ENCODE measurements at regions not wholly inside any gene's neighbourhood (a gene's known extent, or its start where the extent isn't known, plus 50 kb on each side); places are given as distances from the start of the nearest gene placed in this dataset.
A peak's percentile ranks its signal among the peaks of the same experiment; 100 is the strongest.

DNA sequence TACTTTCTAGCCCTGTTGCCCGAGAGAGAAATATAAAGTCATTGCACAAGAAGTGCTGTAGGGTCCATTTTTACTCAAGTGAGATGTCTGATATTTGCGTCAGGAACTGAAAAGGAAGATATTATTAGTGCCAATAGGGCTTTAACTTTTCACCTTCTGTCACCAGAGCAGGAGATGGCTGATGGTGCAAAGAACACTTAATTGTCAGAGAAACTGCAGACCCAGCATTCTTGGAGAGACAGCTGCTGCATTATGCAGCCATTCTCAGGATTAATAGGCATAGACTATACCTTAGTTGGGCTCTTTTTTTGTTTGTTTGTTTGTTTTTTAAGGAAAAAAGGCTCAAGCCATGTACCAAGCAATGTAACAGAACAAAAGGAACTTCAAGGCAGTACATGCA, 179.4 kb downstream of the RPS12 start:
- POLR2A ChIA-PET: no interaction called here
- no peak overlapping the region for H3K27ac Mint-ChIP-seq (ENCODE audit: low read depth, unreplicated experiment)
- H3K36me3 Mint-ChIP-seq (ENCODE audit: insufficient read depth, unreplicated experiment): no peaks in the 10 kb centered on the region
- H3K27me3 Mint-ChIP-seq (ENCODE audit: insufficient read depth, unreplicated experiment): peaks cover 100% of the 10 kb centered on the region
- H3K4me1 Mint-ChIP-seq (ENCODE audit: insufficient read depth, unreplicated experiment): no peaks in the 10 kb centered on the region
- no peak overlapping the region for H3K4me3 Mint-ChIP-seq (ENCODE audit: unreplicated experiment)
- TF ChIP-seq, protein P1, sequence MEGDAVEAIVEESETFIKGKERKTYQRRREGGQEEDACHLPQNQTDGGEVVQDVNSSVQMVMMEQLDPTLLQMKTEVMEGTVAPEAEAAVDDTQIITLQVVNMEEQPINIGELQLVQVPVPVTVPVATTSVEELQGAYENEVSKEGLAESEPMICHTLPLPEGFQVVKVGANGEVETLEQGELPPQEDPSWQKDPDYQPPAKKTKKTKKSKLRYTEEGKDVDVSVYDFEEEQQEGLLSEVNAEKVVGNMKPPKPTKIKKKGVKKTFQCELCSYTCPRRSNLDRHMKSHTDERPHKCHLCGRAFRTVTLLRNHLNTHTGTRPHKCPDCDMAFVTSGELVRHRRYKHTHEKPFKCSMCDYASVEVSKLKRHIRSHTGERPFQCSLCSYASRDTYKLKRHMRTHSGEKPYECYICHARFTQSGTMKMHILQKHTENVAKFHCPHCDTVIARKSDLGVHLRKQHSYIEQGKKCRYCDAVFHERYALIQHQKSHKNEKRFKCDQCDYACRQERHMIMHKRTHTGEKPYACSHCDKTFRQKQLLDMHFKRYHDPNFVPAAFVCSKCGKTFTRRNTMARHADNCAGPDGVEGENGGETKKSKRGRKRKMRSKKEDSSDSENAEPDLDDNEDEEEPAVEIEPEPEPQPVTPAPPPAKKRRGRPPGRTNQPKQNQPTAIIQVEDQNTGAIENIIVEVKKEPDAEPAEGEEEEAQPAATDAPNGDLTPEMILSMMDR (IDR thresholded peaks at IDR 0.05; ENCODE audit: unreplicated experiment): no peak
- no TSS peak for BruUV-seq (replicated peaks)
- DNase-seq (ENCODE audit: unreplicated experiment): no peak
- H3K9me3 Mint-ChIP-seq (ENCODE audit: unreplicated experiment): no peaks in the 10 kb centered on the region
- intact Hi-C loops (cut with micrococcal nuclease): loop anchor here (10.0 kb wide), 1 partner anchor 311 kb away; no protein-coding TSS in a partner anchor
- CTCF ChIA-PET: interaction anchor here (0.5 kb wide), 1 partner anchor 308 kb away, joined by 4 read pairs; no protein-coding TSS in a partner anchor

DNA sequence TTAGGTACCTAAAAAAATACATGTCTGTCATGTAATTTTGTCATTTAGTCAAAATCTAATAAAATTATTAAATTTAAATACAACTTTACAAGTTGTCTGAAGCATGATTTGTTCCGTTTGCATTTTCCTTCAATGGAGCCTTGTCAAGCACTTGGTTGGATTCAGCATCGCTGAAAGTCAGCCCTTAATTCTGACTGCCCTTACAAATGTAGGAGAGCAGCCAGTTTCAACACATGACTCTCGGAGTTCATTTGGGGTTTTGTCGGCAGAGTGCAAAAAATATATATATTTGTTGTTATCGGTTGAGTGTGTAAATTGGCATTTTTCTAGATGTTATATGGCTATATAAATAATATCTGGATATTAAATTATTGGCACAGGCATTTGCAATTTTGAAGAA, 180.6 kb downstream of the RPS12 start:
- Mint-ChIP-seq H3K9me3 (ENCODE audit: unreplicated experiment) (no peaks in the 10 kb centered on the region), H3K27ac (ENCODE audit: low read depth, unreplicated experiment) (no peak overlapping the region), H3K4me1 (ENCODE audit: insufficient read depth, unreplicated experiment) (no peaks in the 10 kb centered on the region), H3K36me3 (ENCODE audit: insufficient read depth, unreplicated experiment) (no peaks in the 10 kb centered on the region), H3K4me3 (ENCODE audit: unreplicated experiment) (no peak overlapping the region), H3K27me3 (ENCODE audit: insufficient read depth, unreplicated experiment) (peaks cover 100% of the 10 kb centered on the region)
- TF ChIP-seq, protein P1 (IDR thresholded peaks at IDR 0.05; ENCODE audit: unreplicated experiment): no peak
- no TSS peak for BruUV-seq (replicated peaks)
- CTCF ChIA-PET: no interaction called here
- DNase-seq (ENCODE audit: unreplicated experiment): no peak
- intact Hi-C loops (cut with micrococcal nuclease): loop anchor here (10.0 kb wide), 1 partner anchor 310 kb away; no protein-coding TSS in a partner anchor
- POLR2A ChIA-PET: no interaction called here

DNA sequence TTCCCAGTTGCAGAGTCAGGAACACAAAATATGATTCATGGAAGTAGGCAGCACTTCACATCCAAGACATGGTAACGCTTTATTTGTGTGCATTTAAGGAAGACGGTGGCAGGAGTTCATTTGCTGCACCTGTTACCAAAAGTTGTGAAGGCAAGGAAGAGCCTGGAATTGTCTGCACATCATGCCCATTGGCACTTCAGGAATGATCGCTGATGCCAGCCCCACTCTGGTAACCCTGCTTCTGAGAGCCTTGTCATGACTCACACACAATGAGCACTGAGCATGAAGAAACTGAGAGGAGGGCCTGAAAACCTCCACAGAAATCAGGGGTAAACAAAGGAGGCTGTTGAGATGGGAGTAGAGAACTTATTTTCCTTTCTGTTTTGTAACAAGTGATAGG, 181.1 kb downstream of the RPS12 start:
- peak; percentile 11 for DNase-seq (ENCODE audit: unreplicated experiment)
- intact Hi-C loops (cut with micrococcal nuclease): loop anchor here (10.0 kb wide), 1 partner anchor 309 kb away; no protein-coding TSS in a partner anchor
- no peak overlapping the region for H3K27ac Mint-ChIP-seq (ENCODE audit: low read depth, unreplicated experiment)
- no peaks in the 10 kb centered on the region for H3K4me1 Mint-ChIP-seq (ENCODE audit: insufficient read depth, unreplicated experiment)
- TF ChIP-seq, protein P1 (IDR thresholded peaks at IDR 0.05; ENCODE audit: unreplicated experiment): no peak
- H3K4me3 Mint-ChIP-seq (ENCODE audit: unreplicated experiment): no peak overlapping the region
- ChIA-PET POLR2A (no interaction called here), CTCF (interaction anchor here (0.7 kb wide), 1 partner anchor 165 kb away, joined by 3 read pairs; no protein-coding TSS in a partner anchor)
- H3K36me3 Mint-ChIP-seq (ENCODE audit: insufficient read depth, unreplicated experiment): no peaks in the 10 kb centered on the region
- no peaks in the 10 kb centered on the region for H3K9me3 Mint-ChIP-seq (ENCODE audit: unreplicated experiment)
- BruUV-seq (replicated peaks): no TSS peak
- H3K27me3 Mint-ChIP-seq (ENCODE audit: insufficient read depth, unreplicated experiment): peaks cover 100% of the 10 kb centered on the region

DNA sequence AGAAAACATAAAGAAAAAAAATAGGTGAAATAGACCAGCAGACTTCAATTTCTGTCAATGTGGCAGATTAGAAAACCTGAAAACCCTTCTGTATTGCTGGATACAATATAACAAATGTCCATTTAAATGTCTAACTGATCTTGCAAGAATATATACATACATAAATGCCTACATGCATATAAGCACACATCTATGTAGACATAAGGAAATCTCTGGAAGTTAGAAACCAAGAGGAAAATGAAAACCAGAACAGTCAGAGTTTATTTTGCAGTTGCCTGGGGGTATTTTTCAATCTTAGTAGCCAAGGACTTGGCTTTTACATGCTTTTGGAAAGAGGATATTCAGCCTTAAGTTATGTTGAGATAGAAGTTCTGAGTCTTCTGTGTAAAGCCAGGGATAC, 184.0 kb downstream of the RPS12 start:
- DNase-seq (ENCODE audit: unreplicated experiment): no peak
- POLR2A ChIA-PET: no interaction called here
- Mint-ChIP-seq H3K4me3 (ENCODE audit: unreplicated experiment) (no peak overlapping the region), H3K27me3 (ENCODE audit: insufficient read depth, unreplicated experiment) (peaks cover 98% of the 10 kb centered on the region), H3K4me1 (ENCODE audit: insufficient read depth, unreplicated experiment) (no peaks in the 10 kb centered on the region), H3K27ac (ENCODE audit: low read depth, unreplicated experiment) (no peak overlapping the region), H3K9me3 (ENCODE audit: unreplicated experiment) (no peaks in the 10 kb centered on the region), H3K36me3 (ENCODE audit: insufficient read depth, unreplicated experiment) (no peaks in the 10 kb centered on the region)
- BruUV-seq (replicated peaks): no TSS peak
- CTCF ChIA-PET: no interaction called here
- TF ChIP-seq, protein P1 (IDR thresholded peaks at IDR 0.05; ENCODE audit: unreplicated experiment): no peak
- intact Hi-C loops (cut with micrococcal nuclease): loop anchor here (10.0 kb wide), 1 partner anchor 306 kb away; no protein-coding TSS in a partner anchor

All from MCF 10A (cell line).